LNCAP (cell line): ENCODE measurements at regions not wholly inside any gene's neighbourhood (a gene's known extent, or its start where the extent isn't known, plus 50 kb on each side); places are given as distances from the start of the nearest gene placed in this dataset.

Experiments
- TF ChIP-seq, protein P1 (sequence below): fragments of 450-650 bp; IDR thresholded peaks from 2 replicates; pipeline ENCODE4 v1.5.1; 2017; ENCODE audit warnings: mild to moderate bottlenecking

DNA sequence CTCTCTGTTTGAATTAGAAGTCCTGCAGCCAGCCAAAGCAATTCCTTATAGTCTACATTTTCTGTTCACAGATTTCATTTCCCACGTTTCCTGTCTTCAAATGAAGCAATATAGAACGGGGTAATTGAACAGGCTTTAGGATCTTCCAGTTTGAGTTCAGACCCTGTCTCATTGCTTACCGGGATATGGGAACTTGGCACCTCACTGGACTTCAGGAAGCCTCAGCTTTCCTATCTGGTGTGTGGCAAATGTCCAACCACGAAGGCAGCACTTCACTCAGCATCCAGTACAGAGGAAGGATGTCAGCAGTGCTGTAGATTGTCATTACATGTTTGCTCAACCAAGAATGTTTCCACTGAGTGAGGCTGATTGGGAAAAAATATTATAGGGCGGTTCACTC lies 271.1 kb upstream of the ZFP42 start:
- TF ChIP-seq, protein P1, sequence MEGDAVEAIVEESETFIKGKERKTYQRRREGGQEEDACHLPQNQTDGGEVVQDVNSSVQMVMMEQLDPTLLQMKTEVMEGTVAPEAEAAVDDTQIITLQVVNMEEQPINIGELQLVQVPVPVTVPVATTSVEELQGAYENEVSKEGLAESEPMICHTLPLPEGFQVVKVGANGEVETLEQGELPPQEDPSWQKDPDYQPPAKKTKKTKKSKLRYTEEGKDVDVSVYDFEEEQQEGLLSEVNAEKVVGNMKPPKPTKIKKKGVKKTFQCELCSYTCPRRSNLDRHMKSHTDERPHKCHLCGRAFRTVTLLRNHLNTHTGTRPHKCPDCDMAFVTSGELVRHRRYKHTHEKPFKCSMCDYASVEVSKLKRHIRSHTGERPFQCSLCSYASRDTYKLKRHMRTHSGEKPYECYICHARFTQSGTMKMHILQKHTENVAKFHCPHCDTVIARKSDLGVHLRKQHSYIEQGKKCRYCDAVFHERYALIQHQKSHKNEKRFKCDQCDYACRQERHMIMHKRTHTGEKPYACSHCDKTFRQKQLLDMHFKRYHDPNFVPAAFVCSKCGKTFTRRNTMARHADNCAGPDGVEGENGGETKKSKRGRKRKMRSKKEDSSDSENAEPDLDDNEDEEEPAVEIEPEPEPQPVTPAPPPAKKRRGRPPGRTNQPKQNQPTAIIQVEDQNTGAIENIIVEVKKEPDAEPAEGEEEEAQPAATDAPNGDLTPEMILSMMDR = no peak

DNA sequence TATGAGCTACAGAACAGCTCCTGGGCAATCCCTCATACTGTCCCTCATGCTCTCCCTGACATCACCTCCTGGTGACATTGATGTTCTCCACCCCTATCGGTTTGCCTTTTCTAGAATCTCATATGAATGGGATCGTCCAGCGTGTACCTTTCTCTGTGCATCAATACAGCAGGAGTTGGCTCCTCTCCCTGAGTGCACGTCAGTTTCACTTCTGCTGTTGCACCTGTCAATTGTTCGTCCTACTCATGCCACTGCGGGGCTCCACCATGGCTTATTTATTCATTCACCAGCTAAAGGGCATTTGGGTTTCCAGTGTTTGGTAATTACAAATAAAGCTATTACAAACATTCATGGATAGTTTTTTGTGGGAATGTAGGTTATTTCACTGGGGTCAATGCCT lies 269.1 kb upstream of the ZFP42 start:
- TF ChIP-seq, protein P1 = no peak

DNA sequence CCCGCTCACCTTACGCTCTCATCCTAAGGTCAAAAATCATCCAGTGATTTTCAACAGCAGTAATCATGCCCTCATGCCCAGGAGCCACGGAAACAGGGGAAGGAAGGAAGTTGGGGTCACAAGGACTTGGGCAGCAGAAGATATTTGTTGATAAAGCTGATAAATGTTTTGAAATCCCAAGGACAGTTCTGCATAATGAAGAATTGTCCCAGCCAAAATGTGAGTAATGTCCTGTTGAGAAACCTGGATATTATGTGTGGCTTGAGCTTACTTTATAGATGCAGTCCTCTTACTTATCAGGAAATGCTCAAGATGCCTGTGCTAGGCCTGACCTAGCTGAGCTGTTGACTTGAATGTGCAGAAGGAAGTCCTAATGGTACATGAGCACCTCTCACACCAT lies 263.0 kb upstream of the ZFP42 start:
- TF ChIP-seq, protein P1 = no peak

DNA sequence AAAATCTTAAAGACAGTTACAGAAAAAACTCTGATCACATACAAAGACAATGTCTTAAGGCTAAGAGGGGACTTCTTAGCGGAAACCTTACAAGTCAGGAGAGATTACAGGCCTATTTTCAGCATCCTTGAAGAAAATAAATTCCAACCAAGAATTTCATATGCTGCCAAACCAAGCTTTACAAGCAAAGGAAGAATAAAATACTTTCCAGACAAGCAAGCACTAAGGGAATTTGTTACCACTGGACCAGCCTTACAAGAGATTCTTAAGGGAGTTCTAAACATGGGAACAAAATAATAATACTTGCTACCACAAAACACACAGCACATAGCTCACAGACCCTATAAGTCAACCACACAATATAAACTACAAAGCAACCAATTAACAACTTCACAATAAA lies 255.8 kb upstream of the ZFP42 start:
- TF ChIP-seq, protein P1 = no peak

DNA sequence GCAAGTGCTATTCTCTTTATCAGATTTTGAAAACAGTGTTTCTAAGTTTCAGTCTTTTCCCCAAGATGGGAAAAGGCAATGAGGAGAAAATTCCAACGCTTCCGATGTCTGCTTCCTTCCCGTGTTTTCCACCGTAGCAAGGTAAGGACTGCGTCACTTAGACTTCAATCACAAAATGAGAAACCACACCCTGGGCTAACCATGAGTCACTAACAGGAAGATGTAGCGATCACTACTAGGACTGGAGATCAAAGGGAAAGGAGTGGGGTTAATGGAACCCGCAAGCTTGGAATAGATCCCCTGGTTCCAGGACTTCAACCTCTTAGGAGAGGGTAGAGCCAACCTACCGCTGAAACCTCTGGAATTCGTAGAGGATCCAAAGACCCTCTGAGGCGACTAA lies 250.7 kb upstream of the ZFP42 start:
- TF ChIP-seq, protein P1 = no peak

DNA sequence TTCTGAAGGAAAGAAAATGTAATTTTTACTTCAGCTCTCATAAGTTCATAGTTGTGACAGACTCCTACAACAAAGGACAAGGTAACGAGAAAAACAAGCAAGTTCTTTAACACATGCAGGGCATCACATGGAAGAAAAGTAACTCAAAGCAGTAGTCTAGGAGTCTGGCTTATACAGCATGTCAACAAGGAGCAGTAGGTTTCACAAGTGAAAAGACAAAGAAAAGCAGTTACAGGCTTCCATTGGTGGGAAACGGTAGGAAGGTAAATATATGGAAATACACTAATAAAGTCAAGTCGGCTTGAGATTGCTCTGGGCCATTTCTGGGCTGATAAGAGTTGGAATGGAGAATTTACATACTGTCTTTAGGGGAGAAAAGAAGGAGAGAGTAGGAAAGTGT lies 228.4 kb upstream of the ZFP42 start:
- TF ChIP-seq, protein P1 = no peak

DNA sequence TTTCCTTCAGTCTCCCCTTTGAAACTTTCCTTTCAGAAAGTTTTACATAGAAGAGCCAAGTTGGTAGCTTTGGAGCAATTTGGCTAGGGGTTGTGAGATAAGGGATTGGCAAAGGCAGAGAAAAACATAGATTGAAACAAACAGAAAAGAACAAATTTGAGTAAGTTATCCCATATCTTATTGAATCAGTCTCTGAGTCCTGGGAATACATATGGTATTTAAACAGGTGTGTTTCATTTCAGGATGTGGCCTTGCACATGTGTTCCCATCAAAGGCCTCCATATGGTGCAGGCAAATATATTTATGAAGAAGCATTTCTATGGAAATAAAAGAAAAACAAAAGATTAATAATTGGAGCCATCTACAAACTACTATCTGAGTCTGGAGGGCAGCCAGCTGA lies 227.9 kb upstream of the ZFP42 start:
- TF ChIP-seq, protein P1 = no peak

DNA sequence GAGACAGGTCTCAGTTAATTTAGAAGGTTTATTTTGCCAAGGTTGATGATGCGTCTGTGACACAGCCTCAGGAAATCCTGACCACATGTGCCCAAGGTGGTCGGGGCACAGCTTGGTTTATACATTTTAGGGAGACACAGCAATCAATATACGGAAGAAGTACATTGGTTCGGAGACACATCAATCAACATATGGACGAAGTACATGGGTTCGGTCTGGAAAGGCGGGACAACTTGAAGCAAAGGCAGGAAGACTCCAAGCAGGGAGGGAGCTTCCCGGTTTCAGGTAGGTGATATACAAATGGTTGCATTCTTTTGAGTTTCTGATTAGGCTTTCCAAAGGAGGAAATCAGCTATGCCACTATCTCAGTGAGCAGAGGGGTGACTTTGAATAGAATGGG lies 225.2 kb upstream of the ZFP42 start:
- TF ChIP-seq, protein P1 = no peak
